Astrocyte (in vitro differentiated cells and primary cell): ENCODE measurements at regions not wholly inside any gene's neighbourhood (a gene's known extent, or its start where the extent isn't known, plus 50 kb on each side); places are given as distances from the start of the nearest gene placed in this dataset.

Experiments used
- DNase-seq: peaks from one replicate; pipeline ENCODE4 v3.0.0-alpha.2; 2010; ENCODE audit warnings: low read depth
- FAIRE-seq: peaks from 2 replicates; lab custom pipeline; 2011; peaks lifted over from hg19 to GRCh38; lab: Jason Lieb, UNC
- H2AFZ ChIP-seq: 2 replicates; pipeline ENCODE4 v1.6.0; 2012; ENCODE audit warnings: low read depth, low read length, inconsistent platforms
- H3K27ac ChIP-seq: 2 replicates; pipeline ENCODE4 v1.5.1; 2011; ENCODE audit warnings: low read depth, low read length, inconsistent platforms
- H3K27me3 ChIP-seq: 2 replicates; pipeline ENCODE4 v1.6.0; 2011; ENCODE audit warnings: low read length, inconsistent platforms; ENCODE audit not compliant: insufficient read depth
- H3K36me3 ChIP-seq: 2 replicates; pipeline ENCODE4 v1.5.1; 2011; ENCODE audit warnings: low read length, inconsistent platforms; ENCODE audit not compliant: insufficient read depth
- H3K4me1 ChIP-seq: 2 replicates; pipeline ENCODE4 v1.5.1; 2011; ENCODE audit warnings: low read length, inconsistent platforms; ENCODE audit not compliant: insufficient read depth
- H3K4me2 ChIP-seq: 2 replicates; pipeline ENCODE4 v1.6.0; 2012; ENCODE audit warnings: low read length, inconsistent platforms
- H3K4me3 ChIP-seq: 2 replicates; pipeline ENCODE4 v1.5.1; 2011; ENCODE audit warnings: low read depth, mild to moderate bottlenecking, low read length, inconsistent platforms; ENCODE audit not compliant: insufficient read depth
- H3K79me2 ChIP-seq: 2 replicates; pipeline ENCODE4 v1.6.0; 2012; ENCODE audit warnings: mild to moderate bottlenecking, low read length, inconsistent platforms; ENCODE audit not compliant: insufficient read depth
- H3K9ac ChIP-seq: 2 replicates; pipeline ENCODE4 v1.6.0; 2012; ENCODE audit warnings: mild to moderate bottlenecking, low read length, inconsistent platforms
- H3K9me3 ChIP-seq: 2 replicates; pipeline ENCODE4 v1.5.1; 2012; ENCODE audit warnings: low read depth, mild to moderate bottlenecking, low read length, inconsistent platforms; ENCODE audit not compliant: insufficient read depth
- H4K20me1 ChIP-seq: 2 replicates; pipeline ENCODE4 v1.6.0; 2012; ENCODE audit warnings: low read length, inconsistent platforms; ENCODE audit not compliant: insufficient read depth
- H3K27ac Mint-ChIP-seq: one replicate; pipeline ENCODE4 v1.8.0; 2021; ENCODE audit warnings: mild to moderate bottlenecking, mixed read lengths; ENCODE audit not compliant: unreplicated experiment
- H3K27me3 Mint-ChIP-seq: one replicate; pipeline ENCODE4 v1.8.0; 2021; ENCODE audit warnings: low read depth, mixed read lengths; ENCODE audit not compliant: unreplicated experiment
- H3K36me3 Mint-ChIP-seq: one replicate; pipeline ENCODE4 v1.8.0; 2021; ENCODE audit warnings: low read depth, mixed read lengths; ENCODE audit not compliant: unreplicated experiment
- H3K4me1 Mint-ChIP-seq: one replicate; pipeline ENCODE4 v1.8.0; 2021; ENCODE audit warnings: low read depth, mixed read lengths; ENCODE audit not compliant: unreplicated experiment
- H3K4me3 Mint-ChIP-seq: one replicate; pipeline ENCODE4 v1.8.0; 2021; ENCODE audit warnings: mild to moderate bottlenecking, moderate library complexity, mixed read lengths; ENCODE audit not compliant: unreplicated experiment
- H3K9me3 Mint-ChIP-seq: one replicate; pipeline ENCODE4 v1.8.0; 2021; ENCODE audit warnings: mild to moderate bottlenecking, mixed read lengths; ENCODE audit not compliant: unreplicated experiment
- CTCF ChIP-seq: IDR thresholded peaks from 2 replicates; pipeline ENCODE4 v1.5.1; 2011; ENCODE audit warnings: low read depth, mild to moderate bottlenecking, inconsistent platforms, low read length, moderate library complexity; ENCODE audit not compliant: insufficient read depth
- EZH2 ChIP-seq: IDR thresholded peaks from 2 replicates; pipeline ENCODE4 v1.6.1; 2012; ENCODE audit warnings: mild to moderate bottlenecking, low read length, inconsistent platforms; ENCODE audit not compliant: insufficient read depth

GRCh38 chr12:46487567-46488131 lies 115.1 kb upstream of the SLC38A2 start:
- H3K27ac ChIP-seq: no peak overlapping the region
- FAIRE-seq: no peak
- no peaks in the 10 kb centered on the region for H3K9me3 Mint-ChIP-seq

GRCh38 chr12:46486588-46486987 lies 114.0 kb upstream of the SLC38A2 start:
- FAIRE-seq (no peak), DNase-seq (no peak)
- no peaks in the 10 kb centered on the region for H3K36me3 ChIP-seq
- H3K79me2 ChIP-seq: no peaks in the 10 kb centered on the region
- no peak overlapping the region for H3K4me3 ChIP-seq
- no peaks in the 10 kb centered on the region for H4K20me1 ChIP-seq
- no peak overlapping the region for H3K27ac ChIP-seq
- H3K27me3 ChIP-seq: no peaks in the 10 kb centered on the region
- no peaks in the 10 kb centered on the region for H3K9me3 ChIP-seq
- no peak overlapping the region for H3K27ac Mint-ChIP-seq
- H3K36me3 Mint-ChIP-seq: no peaks in the 10 kb centered on the region
- TF ChIP-seq EZH2: no peak
- no peak for TF ChIP-seq CTCF
- no peaks in the 10 kb centered on the region for H3K4me1 ChIP-seq
- H3K9ac ChIP-seq: no peak overlapping the region
- no peaks in the 10 kb centered on the region for H3K27me3 Mint-ChIP-seq
- no peak overlapping the region for H3K4me2 ChIP-seq
- no peak overlapping the region for H3K4me3 Mint-ChIP-seq
- peaks cover 8% of the 10 kb centered on the region for H3K4me1 Mint-ChIP-seq
- H2AFZ ChIP-seq: no peak overlapping the region
- no peaks in the 10 kb centered on the region for H3K9me3 Mint-ChIP-seq

More at GRCh38 chr12:46487567-46488131, 115.1 kb upstream of the SLC38A2 start:
- Histone ChIP-seq H3K36me3 (no peaks in the 10 kb centered on the region), H3K4me1 (peaks cover 9% of the 10 kb centered on the region), H3K4me3 (no peak overlapping the region), H3K79me2 (no peaks in the 10 kb centered on the region), H3K4me2 (no peak overlapping the region), H4K20me1 (no peaks in the 10 kb centered on the region), H3K27me3 (no peaks in the 10 kb centered on the region), H3K9me3 (no peaks in the 10 kb centered on the region), H2AFZ (no peak overlapping the region), H3K9ac (no peak overlapping the region)
- Mint-ChIP-seq H3K27me3 (no peaks in the 10 kb centered on the region), H3K27ac (no peak overlapping the region), H3K36me3 (no peaks in the 10 kb centered on the region), H3K4me1 (peaks cover 15% of the 10 kb centered on the region), H3K4me3 (no peak overlapping the region)
- DNase-seq: no peak
- no peak for TF ChIP-seq CTCF
- TF ChIP-seq EZH2: no peak

GRCh38 chr12:46485853-46486252 lies 113.3 kb upstream of the SLC38A2 start:
- H3K4me1 Mint-ChIP-seq: peaks cover 6% of the 10 kb centered on the region
- Histone ChIP-seq H3K27ac (no peak overlapping the region), H3K27me3 (no peaks in the 10 kb centered on the region), H3K4me3 (no peak overlapping the region), H2AFZ (no peak overlapping the region), H3K79me2 (no peaks in the 10 kb centered on the region), H3K4me1 (no peaks in the 10 kb centered on the region), H3K9ac (no peak overlapping the region), H3K36me3 (no peaks in the 10 kb centered on the region), H3K9me3 (no peaks in the 10 kb centered on the region), H4K20me1 (no peaks in the 10 kb centered on the region), H3K4me2 (no peak overlapping the region)
- H3K4me3 Mint-ChIP-seq: no peak overlapping the region
- TF ChIP-seq EZH2 (no peak), CTCF (no peak)
- no peaks in the 10 kb centered on the region for H3K27me3 Mint-ChIP-seq
- no peak overlapping the region for H3K27ac Mint-ChIP-seq
- FAIRE-seq (no peak), DNase-seq (no peak)
- no peaks in the 10 kb centered on the region for H3K36me3 Mint-ChIP-seq
- H3K9me3 Mint-ChIP-seq: no peaks in the 10 kb centered on the region
